Vagina (tissue), 2 donors: ENCODE measurements at regions not wholly inside any gene's neighbourhood (a gene's known extent, or its start where the extent isn't known, plus 50 kb on each side); places are given as distances from the start of the nearest gene placed in this dataset.

ENCODE experiments used
- CTCF ChIP-seq, 3 experiments: fragments of 450-650 bp in 2 of 3; fragments of 200-600 bp in 1 of 3; sonication (generic) in 1 of 3; IDR thresholded peaks; one replicate each; pipeline ENCODE4 v1.5.1; 2017 to 2019; ENCODE audit warnings: antibody characterized with exemption in 3 of 3, mild to moderate bottlenecking in 2 of 3, moderate library complexity in 2 of 3
- POLR2A ChIP-seq, 2 donors: fragments of 450-650 bp; IDR thresholded peaks; one replicate each; pipeline ENCODE4 v1.6.1; 2017; ENCODE audit warnings: antibody characterized with exemption in 2 of 2, mild to moderate bottlenecking in 2 of 2, moderate library complexity in 2 of 2

GRCh38 chr5:96111080-96111756 lies 149.6 kb upstream of the ELL2 start:
- TF ChIP-seq CTCF (IDR thresholded peaks at IDR 0.05), result no peak
- no peak for TF ChIP-seq POLR2A (IDR thresholded peaks at IDR 0.05)
